Body of pancreas (tissue), 4 donors: ENCODE measurements at regions not wholly inside any gene's neighbourhood (a gene's known extent, or its start where the extent isn't known, plus 50 kb on each side); places are given as distances from the start of the nearest gene placed in this dataset.

ENCODE experiments used
- CTCF ChIP-seq, 7 experiments: fragments of 450-650 bp in 4 of 7; fragments of 200-600 bp in 3 of 7; sonication (generic) in 3 of 7; IDR thresholded peaks; one replicate each; pipeline ENCODE4 v1.5.1; 2016 to 2019; ENCODE audit warnings: antibody characterized with exemption in 7 of 7
- POLR2A ChIP-seq, 3 donors: fragments of 450-650 bp; IDR thresholded peaks; one replicate each; pipeline ENCODE4 v1.6.1; 2016; ENCODE audit warnings: antibody characterized with exemption in 3 of 3, mild to moderate bottlenecking in 2 of 3

GRCh38 chr13:112320303-112320702, 55.9 kb upstream of the SPACA7 start:
- TF ChIP-seq POLR2A (IDR thresholded peaks at IDR 0.05) (no peak), CTCF (IDR thresholded peaks at IDR 0.05) (no peak)
